NB4 (cell line): ENCODE measurements at regions not wholly inside any gene's neighbourhood (a gene's known extent, or its start where the extent isn't known, plus 50 kb on each side); places are given as distances from the start of the nearest gene placed in this dataset.

Experiments used
- DNase-seq: peaks from one replicate; pipeline ENCODE4 v3.0.0; 2010; ENCODE audit warnings: low read depth
- H3K4me3 ChIP-seq: one replicate; pipeline ENCODE4 v1.5.1; 2011; ENCODE audit warnings: mild to moderate bottlenecking, low read depth, low read length, moderate library complexity
- CTCF ChIP-seq: IDR thresholded peaks from one replicate; pipeline ENCODE4 v1.5.1; 2012; ENCODE audit warnings: low read depth, low read length
- MAX ChIP-seq: IDR thresholded peaks from 2 replicates; pipeline ENCODE4 v1.6.1; 2011; ENCODE audit warnings: low read depth, low read length
- MYC ChIP-seq: IDR thresholded peaks from 2 replicates; pipeline ENCODE4 v1.6.1; 2011; ENCODE audit warnings: low read depth, low read length
- POLR2A ChIP-seq: IDR thresholded peaks from 2 replicates; pipeline ENCODE4 v1.6.1; 2011; ENCODE audit warnings: mild to moderate bottlenecking; ENCODE audit not compliant: insufficient read length; ENCODE audit errors: extremely low read depth

- H3K4me3 ChIP-seq = no peak overlapping the region
- DNase-seq = no peak
- TF ChIP-seq MYC = no peak
- TF ChIP-seq POLR2A = no peak
- no peak for TF ChIP-seq MAX
- no peak for TF ChIP-seq CTCF
Measured at GRCh38 chr16:79483336-79483735, 117.2 kb downstream of the MAF start.

GRCh38 chr16:79482011-79482410 is 118.5 kb downstream of the MAF start:
- no peak for DNase-seq
- H3K4me3 ChIP-seq = no peak overlapping the region
- TF ChIP-seq CTCF (no peak), POLR2A (no peak), MAX (no peak), MYC (no peak)

- no peak overlapping the region for H3K4me3 ChIP-seq
- DNase-seq = no peak
- TF ChIP-seq CTCF (no peak), MAX (no peak), MYC (no peak), POLR2A (no peak)
Measured at GRCh38 chr16:79480929-79481328, 119.6 kb downstream of the MAF start.

- TF ChIP-seq POLR2A (no peak), MYC (no peak), CTCF (no peak), MAX (no peak)
- DNase-seq = no peak
- no peak overlapping the region for H3K4me3 ChIP-seq
Measured at GRCh38 chr16:79480056-79480455, 120.5 kb downstream of the MAF start.

- no peak overlapping the region for H3K4me3 ChIP-seq
- no peak for DNase-seq
- no peak for TF ChIP-seq MAX
- no peak for TF ChIP-seq POLR2A
- TF ChIP-seq MYC = no peak
Measured at GRCh38 chr16:79476580-79476979, 124.0 kb downstream of the MAF start.

GRCh38 chr16:79475841-79476240 is 124.7 kb downstream of the MAF start:
- no peak for TF ChIP-seq POLR2A
- no peak for TF ChIP-seq CTCF
- TF ChIP-seq MAX = no peak
- TF ChIP-seq MYC = no peak
- DNase-seq = no peak
- H3K4me3 ChIP-seq = no peak overlapping the region
